T1000 (cell line): ENCODE measurements at regions not wholly inside any gene's neighbourhood (a gene's known extent, or its start where the extent isn't known, plus 50 kb on each side); places are given as distances from the start of the nearest gene placed in this dataset.
"Not testable (repeated sequence)": the region's sequence is repeated elsewhere in the genome, so short reads cannot be mapped to it uniquely, and the experiment has no call there.

Source experiments
- DNase-seq: peaks from one replicate; lab custom pipeline; 2025; ENCODE audit warnings: mixed read lengths; lab: John Stamatoyannopoulos, UW

GRCh38 chr6:26799903-26800633 is 140.5 kb upstream of the ZNF322 start:
- DNase-seq: not testable (repeated sequence)

GRCh38 chr6:26803762-26804161 is 144.2 kb upstream of the ZNF322 start:
- DNase-seq: not testable (repeated sequence)

GRCh38 chr6:26811486-26812116 is 152.1 kb upstream of the ZNF322 start:
- DNase-seq: not testable (repeated sequence)

- DNase-seq: not testable (repeated sequence)
Measured at GRCh38 chr6:26818640-26819225, 159.2 kb upstream of the ZNF322 start.

GRCh38 chr6:26827965-26828364 is 168.4 kb upstream of the ZNF322 start:
- DNase-seq: not testable (repeated sequence)

GRCh38 chr6:26829480-26829879 is 169.9 kb upstream of the ZNF322 start:
- not testable (repeated sequence) for DNase-seq

GRCh38 chr6:26830992-26831391 is 171.4 kb upstream of the ZNF322 start:
- DNase-seq: not testable (repeated sequence)

GRCh38 chr6:26835707-26836106 is 176.2 kb upstream of the ZNF322 start:
- DNase-seq: not testable (repeated sequence)

GRCh38 chr6:26836657-26837056 is 177.1 kb upstream of the ZNF322 start:
- not testable (repeated sequence) for DNase-seq

- not testable (repeated sequence) for DNase-seq
Measured at GRCh38 chr6:26844823-26845222, 185.3 kb upstream of the ZNF322 start.

GRCh38 chr6:26857289-26857688 is 197.7 kb upstream of the ZNF322 start:
- not testable (repeated sequence) for DNase-seq

- DNase-seq: not testable (repeated sequence)
Measured at GRCh38 chr6:26859067-26859770, 199.7 kb upstream of the ZNF322 start.

- DNase-seq: not testable (repeated sequence)
Measured at GRCh38 chr6:26859771-26860163, 200.2 kb upstream of the ZNF322 start.

- not testable (repeated sequence) for DNase-seq
Measured at GRCh38 chr6:26861913-26862312, 202.4 kb upstream of the ZNF322 start.

GRCh38 chr6:26863641-26864040 is 204.1 kb upstream of the ZNF322 start:
- DNase-seq: not testable (repeated sequence)

GRCh38 chr6:26898785-26899184 is 239.2 kb upstream of the ZNF322 start:
- DNase-seq: not testable (repeated sequence)

- not testable (repeated sequence) for DNase-seq
Measured at GRCh38 chr6:26924206-26924605, 264.7 kb upstream of the ZNF322 start.

GRCh38 chr6:26928190-26928589 is 268.6 kb upstream of the ZNF322 start:
- DNase-seq: not testable (repeated sequence)

GRCh38 chr6:26937258-26937657 is 277.7 kb upstream of the ZNF322 start:
- not testable (repeated sequence) for DNase-seq

- not testable (repeated sequence) for DNase-seq
Measured at GRCh38 chr6:26951211-26951610, 291.7 kb upstream of the ZNF322 start.

- peak; percentile 77 for DNase-seq
Measured at GRCh38 chr6:26956078-26956600, 291.4 kb upstream of the PRSS16 start.

- peak; percentile 79 for DNase-seq
Measured at GRCh38 chr6:26956601-26957184, 290.8 kb upstream of the PRSS16 start.
